ENCODE measurements at regions not wholly inside any gene's neighbourhood (a gene's known extent, or its start where the extent isn't known, plus 50 kb on each side); places are given as distances from the start of the nearest gene placed in this dataset.

DNA sequence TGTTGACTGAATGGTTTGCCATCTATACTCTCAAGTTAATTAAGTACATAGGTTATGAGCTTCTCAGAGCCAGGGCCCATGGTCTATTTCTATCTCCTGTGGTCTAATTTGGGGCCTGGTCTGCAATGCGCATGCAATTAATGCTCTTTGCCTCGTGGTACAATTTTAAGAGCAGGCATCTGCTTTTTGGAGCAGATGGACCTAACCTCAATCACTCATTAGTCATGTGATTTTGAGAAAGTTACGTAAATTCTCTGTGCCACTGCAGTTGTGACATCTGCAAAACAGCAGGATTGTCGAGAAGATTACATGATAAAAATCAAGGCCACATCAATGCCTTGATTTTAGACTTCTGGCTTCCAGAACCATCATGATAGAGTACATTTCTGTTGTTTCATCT lies 543.7 kb upstream of the ADAMTS9 start:
- no peak for DNase-seq (ENCODE audit: low read depth)

DNA sequence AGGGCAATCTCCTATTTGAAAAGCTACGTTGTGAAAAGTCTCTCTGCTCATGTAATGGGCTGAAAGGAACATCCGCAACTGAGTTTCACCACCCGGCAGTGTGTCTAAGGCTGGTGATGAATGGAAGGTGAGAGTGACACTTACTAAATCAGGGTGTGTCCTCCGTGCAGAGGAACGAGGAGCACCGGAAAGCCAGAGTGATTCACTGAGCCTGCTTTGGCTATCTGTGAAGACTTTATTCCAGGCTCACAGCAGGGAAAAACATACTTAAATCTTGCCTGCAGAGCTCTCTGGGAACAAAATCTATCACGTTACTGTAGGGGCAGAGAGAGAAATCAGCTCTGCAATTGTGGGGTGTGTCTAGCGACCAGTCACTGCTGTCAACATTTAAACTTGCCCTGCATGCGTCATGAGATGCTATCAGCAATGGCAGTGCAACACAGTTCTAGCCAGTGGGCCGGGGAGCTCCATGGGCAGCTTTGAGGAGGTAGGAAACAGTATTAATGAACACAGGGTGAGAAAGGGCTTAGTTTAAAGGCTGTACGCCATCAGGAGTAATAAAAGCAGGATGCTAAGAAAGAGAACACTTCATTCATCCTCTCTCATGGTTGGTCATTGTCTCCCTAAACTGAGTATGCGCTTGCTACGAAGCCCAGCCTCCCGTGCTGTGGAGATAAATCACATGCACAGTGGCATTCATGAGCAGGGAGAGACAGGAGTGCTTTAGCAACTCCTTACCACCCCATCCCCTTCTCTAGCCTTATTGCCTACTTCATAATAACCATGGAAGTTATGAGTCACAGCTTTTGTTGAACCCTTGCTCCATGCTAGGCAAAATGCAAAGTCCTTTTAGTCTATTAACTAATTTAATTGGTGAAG lies 542.7 kb upstream of the ADAMTS9 start:
- DNase-seq (ENCODE audit: low read depth) = no peak

DNA sequence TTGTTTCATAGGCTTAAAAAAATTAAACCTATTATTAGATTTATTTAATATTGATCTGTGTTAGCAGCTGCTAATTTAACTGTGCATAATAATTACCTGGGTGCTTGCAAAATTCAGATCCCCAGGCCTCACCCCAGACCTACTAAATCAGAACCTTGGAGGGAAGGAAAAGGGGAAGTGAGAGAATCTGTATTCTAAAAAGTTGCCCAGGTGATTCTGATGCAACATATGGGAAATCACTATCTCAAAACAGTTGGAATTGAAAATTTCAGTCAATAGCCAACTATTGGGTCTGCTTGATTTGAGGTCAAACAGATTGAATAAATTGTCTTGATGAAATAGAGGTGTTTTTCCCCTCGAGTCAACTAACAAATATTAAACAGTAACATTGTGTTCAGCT lies 538.5 kb upstream of the ADAMTS9 start:
- DNase-seq (ENCODE audit: low read depth) = no peak

DNA sequence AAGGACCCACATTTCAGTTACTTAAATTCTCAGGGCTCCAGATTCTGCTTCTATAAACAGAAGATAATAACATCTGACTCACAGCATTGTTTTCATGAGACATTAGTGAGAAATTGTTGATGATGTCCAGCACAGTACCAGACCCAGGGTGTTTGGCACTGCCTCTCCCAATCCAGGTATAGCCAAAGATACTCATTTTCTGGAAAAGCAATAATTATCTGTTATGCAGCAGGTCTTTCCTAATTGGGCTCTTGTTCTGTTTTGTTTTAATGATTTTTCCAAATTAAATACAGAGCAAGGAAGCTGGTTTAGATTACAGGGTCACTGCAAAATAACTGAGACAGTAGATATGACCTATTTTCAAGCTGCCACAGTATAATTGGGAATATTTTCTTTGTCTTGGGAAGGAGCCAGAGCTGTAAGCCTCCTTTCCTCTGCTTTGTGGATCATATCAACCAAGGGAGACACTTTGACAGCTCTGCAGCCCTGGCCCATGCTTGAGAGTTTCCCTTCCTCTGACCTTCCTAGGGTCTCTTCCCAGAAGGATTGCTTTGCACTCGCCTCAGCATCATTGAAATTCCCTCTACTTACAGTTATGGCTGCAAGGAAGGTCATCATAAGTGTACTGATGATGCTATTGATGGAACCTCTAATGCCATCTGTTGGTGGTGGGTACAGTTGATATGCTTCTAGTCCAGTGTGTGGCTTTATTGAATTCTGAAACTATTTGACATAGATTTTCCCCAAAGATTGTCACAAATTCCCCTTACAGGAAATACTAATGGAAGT lies 522.4 kb upstream of the ADAMTS9 start:
- no peak for DNase-seq (ENCODE audit: low read depth)

DNA sequence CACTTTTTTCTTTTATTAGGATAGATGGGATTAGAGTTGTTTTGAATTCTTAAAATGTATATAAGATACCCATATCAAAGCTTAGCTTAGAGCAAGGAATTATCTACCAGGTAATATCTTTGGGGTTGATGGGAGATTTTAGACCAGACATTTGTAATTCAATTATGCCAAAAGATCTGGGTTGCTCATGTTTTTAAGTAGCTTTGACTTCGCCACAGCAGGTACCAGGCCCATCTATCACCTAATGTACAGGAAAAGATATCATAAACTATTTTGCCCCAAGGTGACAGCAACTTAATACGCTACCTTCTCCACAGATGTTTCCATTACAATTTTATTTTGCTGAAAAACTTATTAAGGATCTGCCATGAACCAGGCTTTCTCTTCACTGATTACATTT lies 514.6 kb upstream of the ADAMTS9 start:
- DNase-seq (ENCODE audit: low read depth) = no peak

DNA sequence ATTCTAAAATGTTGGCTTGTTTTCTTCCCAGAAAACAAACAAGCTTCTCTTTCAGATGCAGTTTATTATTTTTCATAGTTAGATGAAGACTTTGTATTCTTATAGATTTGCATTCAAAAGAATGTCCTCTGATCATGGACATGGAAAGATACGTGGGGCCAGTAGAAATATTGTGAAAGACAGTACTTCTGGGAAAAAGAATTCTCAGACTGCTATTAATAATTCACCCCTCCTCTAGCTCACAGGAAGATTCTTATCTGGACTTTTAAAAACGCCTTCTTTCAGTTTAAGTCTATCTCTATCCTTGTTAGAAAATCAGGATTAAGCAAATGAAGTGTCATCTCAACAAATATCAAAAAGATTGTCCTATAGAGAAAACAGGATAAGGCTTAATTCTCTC lies 514.1 kb upstream of the ADAMTS9 start:
- no peak for DNase-seq (ENCODE audit: low read depth)

DNA sequence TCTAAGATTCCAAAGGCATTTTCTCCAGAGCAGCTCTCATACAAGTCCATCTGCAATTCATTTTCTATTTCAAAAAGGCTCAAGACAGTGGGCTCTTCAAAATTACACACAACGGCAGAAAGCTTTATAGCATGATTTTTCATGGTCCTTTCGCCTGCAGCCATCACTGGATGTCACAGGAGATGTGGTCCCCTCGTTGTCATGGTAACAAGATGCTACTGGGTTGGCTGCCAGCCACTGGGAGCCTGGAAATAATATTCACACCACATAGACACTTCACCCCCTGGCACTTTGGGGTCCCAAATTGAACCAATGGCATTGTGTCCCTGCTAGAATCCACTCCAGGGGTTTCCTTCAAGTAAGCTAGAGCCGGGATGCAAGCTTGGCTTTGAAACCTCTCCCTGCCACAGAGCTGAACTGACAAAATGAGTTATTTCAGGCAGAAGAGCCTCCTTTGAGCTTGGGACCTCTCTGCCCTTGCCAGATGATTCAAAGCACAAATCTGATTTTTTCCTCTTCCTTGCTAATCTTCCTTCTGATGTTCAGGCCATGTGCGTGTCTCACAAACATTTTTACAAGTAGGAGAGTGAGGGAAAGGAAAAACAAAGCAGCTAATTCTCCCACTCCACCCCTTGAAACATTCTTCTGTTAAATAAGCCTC lies 512.6 kb upstream of the ADAMTS9 start:
- DNase-seq (ENCODE audit: low read depth) = no peak

DNA sequence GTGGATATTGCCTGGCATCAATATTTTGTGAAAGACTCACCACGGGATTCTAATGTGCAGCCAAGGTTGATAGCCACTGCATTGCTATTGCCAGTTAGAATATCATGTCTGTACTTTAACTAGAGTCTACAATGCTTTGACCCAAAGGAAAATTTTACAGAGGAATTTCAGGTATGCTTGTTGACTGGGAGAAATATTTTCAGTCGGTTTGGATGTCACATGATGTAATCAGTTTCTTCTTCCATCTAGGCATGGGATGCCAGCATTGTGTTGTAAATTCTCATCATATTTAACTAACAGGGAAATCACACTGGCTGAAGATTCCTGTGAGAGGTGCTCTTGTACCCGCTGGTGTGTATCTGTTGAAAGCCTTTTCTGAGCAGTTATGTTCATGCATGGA lies 508.9 kb upstream of the ADAMTS9 start:
- DNase-seq (ENCODE audit: low read depth) = no peak

DNA sequence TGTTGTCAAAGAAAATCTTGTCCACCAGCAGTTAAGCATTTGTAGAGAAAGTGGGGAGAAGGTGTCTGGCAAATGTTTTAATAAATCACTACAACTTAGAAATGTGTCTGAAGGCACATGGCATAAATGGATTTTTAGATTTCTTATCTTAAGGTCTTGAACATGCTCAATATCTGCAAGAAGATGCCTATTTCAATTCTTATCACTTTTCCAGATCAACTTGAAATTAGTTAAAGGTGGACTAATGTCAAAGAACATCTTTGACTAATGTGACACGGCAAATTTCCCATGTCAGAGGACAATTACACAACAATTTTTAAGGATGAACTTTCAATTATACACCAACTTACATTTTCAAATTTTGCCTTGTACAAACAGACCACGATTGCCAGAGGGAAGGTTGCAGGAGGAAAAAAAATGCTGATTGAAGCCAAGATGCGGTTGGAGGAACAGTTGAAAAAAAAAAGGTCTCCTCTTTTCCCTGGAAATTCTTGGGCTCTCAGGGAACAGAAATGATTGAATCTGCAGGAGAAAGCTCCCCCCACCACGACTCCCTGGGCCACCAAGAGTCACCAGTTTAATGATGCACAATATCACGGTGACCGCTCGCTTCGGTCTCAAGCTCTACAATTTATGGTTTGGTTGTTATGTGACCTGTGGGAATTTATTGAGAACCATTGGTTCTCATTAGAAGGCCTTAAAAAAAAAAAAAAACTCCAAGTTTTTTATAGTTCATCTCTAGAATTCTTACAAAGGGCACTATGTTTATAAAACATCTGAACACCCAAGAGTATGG lies 507.6 kb upstream of the ADAMTS9 start:
- DNase-seq (ENCODE audit: low read depth) = no peak

DNA sequence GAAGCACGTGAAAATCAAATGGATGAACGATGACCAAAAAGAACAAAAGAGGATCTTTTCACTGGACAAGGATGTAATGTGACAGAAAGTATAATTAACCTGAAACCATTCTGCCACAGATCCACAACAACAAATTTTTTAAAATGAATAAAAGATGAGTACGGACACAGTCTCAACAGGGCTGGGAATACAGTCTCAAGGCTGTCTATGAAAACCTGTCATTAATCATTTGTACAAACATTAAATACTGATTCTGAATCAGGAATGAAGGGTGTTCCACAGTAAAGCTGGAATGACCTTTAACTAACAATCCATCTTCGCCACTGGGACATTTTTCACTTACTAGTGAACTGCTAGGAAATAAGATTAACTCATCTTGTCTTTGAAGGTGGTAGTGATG lies 506.9 kb upstream of the ADAMTS9 start:
- no peak for DNase-seq (ENCODE audit: low read depth)

DNA sequence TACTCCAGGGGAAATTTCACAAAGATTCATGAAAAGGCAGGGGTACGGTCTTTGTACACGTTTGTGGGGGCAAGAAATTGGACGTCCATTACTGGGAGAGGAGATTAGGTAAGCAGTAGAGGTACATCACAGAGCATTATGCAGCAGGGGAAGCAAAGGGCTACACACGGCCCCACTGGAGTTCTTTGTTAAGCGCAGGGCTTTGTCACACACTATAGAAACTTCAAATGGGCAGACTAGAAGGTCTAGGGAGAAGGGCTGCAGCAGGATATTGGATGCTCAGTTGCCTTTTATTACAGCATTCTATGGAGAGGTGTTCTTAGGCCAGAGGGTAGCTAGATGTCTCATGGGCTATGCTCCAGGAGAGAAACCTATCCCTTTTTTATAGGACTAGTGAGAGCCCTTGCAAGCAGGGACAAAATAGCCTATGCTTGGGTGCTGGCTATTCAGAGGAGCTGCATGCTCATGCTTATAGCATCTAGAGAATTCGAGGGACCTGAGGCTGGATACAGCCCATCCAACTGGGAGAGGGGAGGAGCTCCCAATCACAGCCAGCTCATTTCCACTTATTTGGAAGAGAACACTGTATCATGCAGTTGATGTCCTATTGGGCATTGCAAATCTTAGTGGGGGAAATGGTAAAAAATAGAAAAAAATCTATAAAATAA lies 506.4 kb upstream of the ADAMTS9 start:
- no peak for DNase-seq (ENCODE audit: low read depth)

DNA sequence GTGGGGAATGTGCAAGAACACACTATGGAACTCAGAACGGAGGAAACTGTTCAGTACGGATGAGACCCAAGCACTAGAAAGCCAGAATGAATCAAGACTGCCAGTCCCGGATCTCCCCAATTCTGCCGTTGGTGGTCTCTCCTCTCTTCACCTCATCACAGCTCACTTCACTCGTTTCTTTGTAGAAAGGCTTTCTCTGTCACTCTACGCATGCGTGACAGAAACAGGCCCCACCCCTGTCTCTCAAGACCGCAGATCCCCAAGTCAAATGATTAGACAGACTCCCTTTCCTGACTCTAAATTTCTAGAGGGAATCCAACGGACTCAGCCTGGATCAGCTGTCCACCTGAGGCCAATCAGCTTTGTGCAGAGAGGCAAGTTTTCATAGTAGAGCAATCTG lies 505.7 kb upstream of the ADAMTS9 start:
- no peak for DNase-seq (ENCODE audit: low read depth)

DNA sequence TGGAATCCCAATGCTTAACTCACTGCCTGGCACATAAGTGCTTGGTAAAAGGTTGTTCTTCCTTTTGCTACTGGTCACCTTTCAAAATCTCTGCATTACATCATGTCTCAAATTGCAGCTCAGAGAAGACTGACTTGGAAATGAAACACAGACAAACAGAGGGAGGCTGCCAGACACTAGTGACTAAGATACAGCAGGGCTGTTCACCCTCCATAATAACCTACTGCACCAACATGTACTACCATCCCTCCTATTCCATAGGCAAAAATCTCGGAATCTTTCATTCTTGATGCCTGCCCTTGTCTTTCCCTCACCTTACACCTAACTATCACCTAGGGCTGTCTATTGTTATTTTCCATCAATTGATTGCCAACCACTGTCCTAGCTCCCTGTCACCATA lies 502.3 kb upstream of the ADAMTS9 start:
- no peak for DNase-seq (ENCODE audit: low read depth)

DNA sequence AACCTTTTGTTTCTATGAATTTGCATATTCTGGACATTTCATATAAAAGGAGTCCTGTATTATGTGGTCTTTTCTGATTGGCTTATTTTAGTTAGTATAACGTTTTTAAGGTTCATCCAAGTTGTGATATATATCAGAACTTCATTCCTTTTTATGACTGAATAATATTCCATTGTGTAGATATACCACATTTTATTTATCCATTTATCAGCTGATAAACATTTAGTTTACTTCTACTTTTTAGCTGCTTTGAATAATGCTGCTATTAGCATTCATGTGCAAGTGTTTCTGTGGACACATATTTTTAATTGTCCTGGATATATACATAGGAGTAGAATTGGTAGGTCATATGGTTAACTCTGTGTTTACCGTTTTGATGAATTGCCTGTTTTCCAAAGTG lies 498.5 kb upstream of the ADAMTS9 start:
- DNase-seq (ENCODE audit: low read depth) = no peak

DNA sequence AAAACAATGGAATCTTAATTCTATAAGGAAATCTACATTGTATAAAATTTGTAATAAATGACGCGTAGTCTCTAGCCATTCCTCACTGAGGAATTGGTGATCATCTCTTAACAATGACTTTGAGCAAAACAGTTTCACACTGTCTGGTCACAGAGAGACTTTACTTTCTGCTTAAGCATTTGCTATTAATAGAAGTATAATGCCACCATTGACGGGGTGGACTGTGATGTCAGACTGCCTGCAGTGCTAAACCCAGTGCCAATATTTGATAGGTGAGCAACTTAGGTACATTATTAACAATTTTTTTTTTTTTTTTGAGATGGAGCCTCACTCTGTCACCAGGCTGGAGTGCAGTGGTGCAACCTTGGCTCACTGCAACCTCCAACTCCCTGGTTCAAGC lies 494.9 kb upstream of the ADAMTS9 start:
- no peak for DNase-seq (ENCODE audit: low read depth)

DNA sequence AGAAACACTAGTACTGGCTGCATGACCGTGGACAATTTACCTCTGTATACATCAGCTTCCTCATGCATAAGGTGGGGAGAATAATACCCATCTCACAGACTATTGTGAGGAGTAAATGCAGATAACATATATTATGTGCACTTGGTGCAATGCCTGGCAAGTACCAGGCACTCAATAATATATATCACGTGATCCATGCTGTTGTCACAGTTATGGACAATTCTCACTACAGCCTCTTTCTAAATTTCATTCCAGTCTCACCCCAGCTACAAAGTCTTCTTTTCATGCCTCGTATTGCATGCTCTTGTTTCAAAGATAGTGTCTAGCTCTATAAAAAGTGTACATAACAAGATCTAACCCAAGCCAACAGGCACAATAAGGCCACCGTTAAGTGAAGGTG lies 494.3 kb upstream of the ADAMTS9 start:
- DNase-seq (ENCODE audit: low read depth) = no peak

DNA sequence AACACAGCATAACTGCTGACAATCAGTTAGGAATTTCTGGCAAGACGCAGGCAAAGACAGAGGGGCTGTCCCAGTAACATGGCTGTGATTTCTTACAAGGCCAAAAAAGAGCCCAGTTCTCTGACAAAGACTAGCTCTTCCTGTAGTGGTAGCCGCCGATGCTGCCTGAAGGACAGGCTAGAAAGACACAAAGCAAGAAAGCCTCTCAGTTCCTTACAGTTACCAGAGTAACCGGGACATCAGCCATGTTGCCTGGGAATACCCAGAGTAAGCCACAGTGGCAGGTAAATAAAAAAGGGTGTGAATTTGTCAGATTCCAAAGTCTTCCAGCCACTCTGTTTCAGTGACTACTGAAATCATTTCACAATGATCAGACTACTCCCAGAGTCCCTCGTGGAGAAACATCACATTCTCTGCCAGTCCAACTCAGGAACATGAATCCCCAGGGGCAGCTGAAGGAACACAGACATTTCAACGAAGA lies 493.6 kb upstream of the ADAMTS9 start:
- DNase-seq (ENCODE audit: low read depth) = no peak

DNA sequence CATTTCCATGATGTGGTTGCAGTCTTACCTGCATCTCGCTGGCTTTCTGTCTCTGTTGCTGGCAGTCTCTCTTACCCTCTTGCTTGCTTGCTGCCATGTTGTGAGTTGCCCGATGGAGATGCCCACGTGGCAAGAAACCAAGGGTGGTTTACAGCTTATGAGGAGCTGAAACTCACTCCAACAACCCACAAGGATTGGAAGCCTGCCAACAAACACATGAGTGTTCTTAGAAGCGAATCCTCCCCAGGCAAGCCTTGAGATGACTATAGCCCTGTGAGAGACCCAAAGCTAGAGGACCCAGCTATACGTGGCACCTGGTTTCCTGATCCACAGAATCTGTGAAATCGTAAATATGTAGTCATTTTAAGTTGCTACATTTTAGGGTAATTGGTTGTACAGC lies 490.9 kb upstream of the ADAMTS9 start:
- DNase-seq (ENCODE audit: low read depth) = no peak

DNA sequence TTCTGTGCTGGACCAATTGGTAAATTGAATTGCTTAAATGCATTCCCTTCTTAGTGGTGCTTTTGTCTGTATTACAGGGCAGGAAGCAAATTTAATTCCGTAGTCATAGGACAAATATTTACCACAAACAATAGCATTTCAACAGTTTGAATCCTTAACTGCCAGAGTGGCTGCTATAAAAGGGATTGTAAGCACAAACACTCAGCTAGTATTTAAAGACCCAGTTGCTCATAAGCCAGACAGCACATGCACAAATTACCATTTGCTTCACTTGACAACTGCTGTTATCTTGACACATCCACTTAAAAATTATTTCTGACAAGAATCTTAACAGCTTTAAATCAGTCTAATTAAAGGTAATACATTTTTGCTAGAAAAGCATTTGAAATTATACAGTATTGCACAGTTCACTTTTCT lies 490.2 kb upstream of the ADAMTS9 start:
- no peak for DNase-seq (ENCODE audit: low read depth)

DNA sequence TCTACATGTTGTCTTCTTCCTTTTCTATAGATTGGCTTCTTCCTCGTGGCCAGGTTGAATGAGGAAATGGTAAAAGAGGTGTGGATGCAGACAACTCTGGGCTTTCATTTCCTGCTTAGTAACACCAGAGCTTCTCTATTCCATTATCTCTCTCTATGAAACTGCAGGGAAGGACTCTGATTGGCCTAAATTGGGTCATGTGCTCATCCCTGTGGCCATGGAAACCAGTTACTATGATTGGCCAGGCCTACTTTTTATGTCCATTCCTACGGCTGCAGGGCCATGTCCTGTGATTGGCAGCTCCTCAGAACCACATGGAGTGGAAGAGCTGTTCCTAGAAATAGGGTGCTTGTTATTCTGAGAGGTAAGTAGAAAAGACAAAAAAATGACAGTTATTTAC lies 486.9 kb upstream of the ADAMTS9 start:
- DNase-seq (ENCODE audit: low read depth) = no peak

DNA sequence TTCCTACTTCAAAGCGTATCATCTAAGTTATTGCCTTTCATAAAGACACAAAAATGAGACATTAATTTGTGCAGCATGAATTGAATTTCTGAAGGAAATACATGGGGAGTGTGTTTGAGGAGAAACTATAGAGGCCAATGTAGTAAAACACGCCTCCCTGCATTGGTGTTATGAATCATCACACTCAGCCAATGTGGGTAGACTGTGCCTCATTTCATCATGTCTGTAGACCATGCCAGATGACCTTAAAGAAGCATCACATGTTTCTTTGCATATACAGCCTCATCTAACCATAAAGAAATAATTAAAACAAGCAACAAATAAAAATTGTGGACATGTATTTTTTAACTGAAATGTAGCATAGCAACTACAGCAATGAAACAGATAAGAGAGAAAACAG lies 486.0 kb upstream of the ADAMTS9 start:
- no peak for DNase-seq (ENCODE audit: low read depth)
